ENCODE measurements at regions not wholly inside any gene's neighbourhood (a gene's known extent, or its start where the extent isn't known, plus 50 kb on each side); places are given as distances from the start of the nearest gene placed in this dataset.

- CTCF ChIA-PET: no interaction called here
Observed at GRCh38 chr17:33593991-33594390, 300.9 kb upstream of the ASIC2 start.

GRCh38 chr17:33595828-33596227 lies 302.7 kb upstream of the ASIC2 start:
- Histone ChIP-seq H3K27me3 (ENCODE audit: control insufficient read depth, insufficient read depth, low read length) (no peaks in the 10 kb centered on the region), H3K4me3 (ENCODE audit: low read depth, low read length) (no peak overlapping the region), H3K36me3 (ENCODE audit: control insufficient read depth, insufficient read depth, low read length) (no peaks in the 10 kb centered on the region)
- DNase-seq (ENCODE audit: low read depth): no peak
- CTCF ChIA-PET: no interaction called here
- TF ChIP-seq CTCF (IDR thresholded peaks at IDR 0.05; ENCODE audit: insufficient read depth, low read depth, low read length): no peak
- POLR2A ChIA-PET: no interaction called here

More at GRCh38 chr17:33593991-33594390, 300.9 kb upstream of the ASIC2 start:
- TF ChIP-seq CTCF (IDR thresholded peaks at IDR 0.05; ENCODE audit: insufficient read depth, low read depth, low read length): no peak
- H3K4me3 ChIP-seq (ENCODE audit: low read depth, low read length): no peak overlapping the region
- H3K27me3 ChIP-seq (ENCODE audit: control insufficient read depth, insufficient read depth, low read length): no peaks in the 10 kb centered on the region
- no peak for DNase-seq (ENCODE audit: low read depth)
- POLR2A ChIA-PET: no interaction called here
- H3K36me3 ChIP-seq (ENCODE audit: control insufficient read depth, insufficient read depth, low read length): no peaks in the 10 kb centered on the region

- no peak overlapping the region for H3K4me3 ChIP-seq (ENCODE audit: low read depth, low read length)
- no peak for DNase-seq (ENCODE audit: low read depth)
- ChIA-PET POLR2A (no interaction called here), CTCF (no interaction called here)
- no peaks in the 10 kb centered on the region for H3K36me3 ChIP-seq (ENCODE audit: control insufficient read depth, insufficient read depth, low read length)
- no peaks in the 10 kb centered on the region for H3K27me3 ChIP-seq (ENCODE audit: control insufficient read depth, insufficient read depth, low read length)
- no peak for TF ChIP-seq CTCF (IDR thresholded peaks at IDR 0.05; ENCODE audit: insufficient read depth, low read depth, low read length)
Observed at GRCh38 chr17:33596899-33597298, 303.8 kb upstream of the ASIC2 start.

- Histone ChIP-seq H3K27me3 (ENCODE audit: control insufficient read depth, insufficient read depth, low read length) (no peaks in the 10 kb centered on the region), H3K36me3 (ENCODE audit: control insufficient read depth, insufficient read depth, low read length) (no peaks in the 10 kb centered on the region), H3K4me3 (ENCODE audit: low read depth, low read length) (no peak overlapping the region)
- no peak for TF ChIP-seq CTCF (IDR thresholded peaks at IDR 0.05; ENCODE audit: insufficient read depth, low read depth, low read length)
- ChIA-PET CTCF (no interaction called here), POLR2A (no interaction called here)
- no peak for DNase-seq (ENCODE audit: low read depth)
Observed at GRCh38 chr17:33598797-33599196, 305.7 kb upstream of the ASIC2 start.

- no peak for DNase-seq (ENCODE audit: low read depth)
- CTCF ChIA-PET: no interaction called here
- no peaks in the 10 kb centered on the region for H3K36me3 ChIP-seq (ENCODE audit: control insufficient read depth, insufficient read depth, low read length)
Observed at GRCh38 chr17:33602981-33603380, 309.9 kb upstream of the ASIC2 start.

More at GRCh38 chr17:33602981-33603380, 309.9 kb upstream of the ASIC2 start:
- no peak overlapping the region for H3K4me3 ChIP-seq (ENCODE audit: low read depth, low read length)
- H3K27me3 ChIP-seq (ENCODE audit: control insufficient read depth, insufficient read depth, low read length): no peaks in the 10 kb centered on the region
- TF ChIP-seq CTCF (IDR thresholded peaks at IDR 0.05; ENCODE audit: insufficient read depth, low read depth, low read length): no peak
- POLR2A ChIA-PET: no interaction called here
